ENCODE measurements at regions not wholly inside any gene's neighbourhood (a gene's known extent, or its start where the extent isn't known, plus 50 kb on each side); places are given as distances from the start of the nearest gene placed in this dataset.

DNA sequence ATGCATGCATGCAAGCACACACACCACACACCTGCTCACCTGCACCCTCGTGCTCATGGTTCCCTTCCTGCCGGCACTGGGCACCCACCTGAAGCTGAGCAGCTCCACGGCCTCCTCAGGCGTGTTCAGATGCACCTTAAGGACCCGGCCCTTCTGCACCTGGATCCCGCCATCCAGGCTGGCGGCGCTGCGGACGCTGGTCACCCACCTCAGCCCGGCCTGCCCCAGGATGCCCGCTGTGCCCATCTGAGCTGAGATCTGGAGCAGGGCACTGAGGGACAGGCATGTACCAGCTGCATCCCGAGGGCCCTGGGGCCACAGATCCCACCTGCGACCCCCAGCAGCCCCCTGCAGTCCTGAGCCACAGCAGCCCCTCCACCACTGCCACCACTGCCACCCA is 110.0 kb downstream of the LITAF start:
- Mint-ChIP-seq H3K27ac (no peak overlapping the region), H3K4me3 (no peak overlapping the region), H3K27me3 (no peaks in the 10 kb centered on the region), H3K9me3 (peaks cover 3 to 7% of the 10 kb centered on the region in 2 donors), H3K36me3 (ENCODE audit: insufficient read depth) (peaks cover 3% of the 10 kb centered on the region), H3K4me1 (ENCODE audit: low read depth in 2 of 2) (no peaks in the 10 kb centered on the region)
- ATAC-seq (replicated peaks) (no peak), DNase-seq (no peak)

DNA sequence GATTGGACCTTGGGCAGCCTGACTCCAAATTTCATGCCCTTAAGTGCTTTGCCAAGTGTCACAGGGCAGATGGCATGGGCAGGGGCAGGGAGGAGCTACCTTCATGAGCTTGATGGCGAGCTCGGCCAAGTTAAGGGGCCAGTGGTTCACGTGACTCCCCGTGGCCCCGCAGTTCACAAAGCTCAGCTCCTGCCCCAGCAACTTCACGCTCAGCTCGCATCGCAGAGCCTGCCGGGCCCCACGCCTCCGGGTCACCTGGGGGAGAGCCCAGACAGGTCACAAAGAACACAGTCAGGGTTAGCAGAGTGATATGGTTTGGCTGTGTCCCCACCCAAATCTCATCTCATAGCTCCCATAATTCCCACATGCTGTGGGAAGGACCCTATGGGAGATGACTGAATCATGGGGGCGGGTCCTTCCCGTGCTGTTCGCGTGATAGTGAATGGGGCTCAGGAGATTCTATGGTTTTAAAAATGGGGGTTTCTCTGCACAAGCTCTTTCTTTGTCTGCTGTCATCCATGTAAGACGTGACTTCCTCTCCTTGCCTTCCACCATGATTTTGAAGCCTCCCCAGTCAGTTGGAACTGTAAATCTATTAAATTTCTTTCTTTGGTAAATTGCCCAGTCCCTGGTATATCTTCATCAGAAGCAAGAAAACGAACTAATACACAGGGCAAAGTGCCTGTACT is 108.1 kb downstream of the LITAF start:
- ATAC-seq (replicated peaks) (no peak), DNase-seq (no peak)
- Mint-ChIP-seq H3K36me3 (ENCODE audit: insufficient read depth) (peaks cover 3% of the 10 kb centered on the region), H3K27ac (no peak overlapping the region), H3K9me3 (peaks cover 3 to 7% of the 10 kb centered on the region in 2 donors), H3K4me3 (no peak overlapping the region), H3K4me1 (ENCODE audit: low read depth in 2 of 2) (no peaks in the 10 kb centered on the region), H3K27me3 (no peaks in the 10 kb centered on the region)

DNA sequence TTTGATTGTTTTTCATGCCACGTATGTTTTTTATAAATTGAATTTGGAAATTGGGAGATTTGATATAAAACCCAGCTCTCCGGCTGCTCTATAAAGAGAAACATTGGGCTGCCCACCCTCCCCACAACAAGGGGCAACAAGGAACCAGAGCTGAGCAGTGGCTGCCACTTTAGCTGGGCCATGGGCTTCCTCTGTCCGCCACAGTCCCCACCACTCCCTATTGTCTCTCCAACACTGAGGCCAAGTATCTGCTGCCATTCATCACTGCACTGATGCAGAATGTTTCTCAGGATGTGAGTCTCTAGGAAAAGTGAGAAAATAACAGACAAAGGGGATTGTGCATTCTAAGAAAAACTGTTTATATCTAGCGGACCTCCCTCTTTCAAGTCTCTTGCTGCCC is 106.8 kb downstream of the LITAF start:
- no peaks in the 10 kb centered on the region for H3K27me3 Mint-ChIP-seq
- H3K4me1 Mint-ChIP-seq (ENCODE audit: low read depth in 2 of 2) = no peaks in the 10 kb centered on the region
- no peak overlapping the region for H3K4me3 Mint-ChIP-seq
- H3K36me3 Mint-ChIP-seq (ENCODE audit: insufficient read depth) = peaks cover 2% of the 10 kb centered on the region
- H3K9me3 Mint-ChIP-seq = peaks cover 3 to 7% of the 10 kb centered on the region in 2 donors
- no peak for DNase-seq
- ATAC-seq (replicated peaks) = no peak
- no peak overlapping the region for H3K27ac Mint-ChIP-seq

GRCh38 chr16:11480634-11481033 is 106.1 kb downstream of the LITAF start:
- DNase-seq = no peak
- no peak for ATAC-seq (replicated peaks)
- no peak overlapping the region for H3K4me3 Mint-ChIP-seq
- peaks cover 6 to 11% of the 10 kb centered on the region in 2 donors for H3K9me3 Mint-ChIP-seq
- no peaks in the 10 kb centered on the region for H3K27me3 Mint-ChIP-seq
- no peaks in the 10 kb centered on the region for H3K4me1 Mint-ChIP-seq (ENCODE audit: low read depth in 2 of 2)
- H3K27ac Mint-ChIP-seq = no peak overlapping the region
- H3K36me3 Mint-ChIP-seq (ENCODE audit: insufficient read depth) = no peaks in the 10 kb centered on the region

DNA sequence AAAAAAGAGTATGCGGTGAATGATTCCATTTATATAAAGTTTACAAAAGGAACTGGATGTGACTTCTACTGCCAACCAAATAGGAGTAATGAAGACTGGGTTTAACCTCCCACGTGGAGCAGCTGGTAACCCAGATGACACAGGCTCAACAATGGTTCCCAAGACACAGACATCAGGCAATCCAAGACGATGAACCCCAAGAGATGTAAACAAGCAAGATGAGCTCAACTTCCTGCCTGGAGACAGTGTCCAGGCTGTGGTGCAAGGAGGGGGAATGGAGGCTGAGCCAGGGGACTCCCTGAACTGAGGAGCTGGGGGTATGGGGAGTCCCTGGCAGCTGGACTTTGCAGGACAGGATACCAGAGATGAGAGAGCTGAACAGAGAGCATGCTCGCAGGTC is 104.7 kb downstream of the LITAF start:
- DNase-seq (no peak), ATAC-seq (replicated peaks) (no peak)
- no peaks in the 10 kb centered on the region for H3K36me3 Mint-ChIP-seq (ENCODE audit: insufficient read depth)
- no peak overlapping the region for H3K27ac Mint-ChIP-seq
- peaks cover 7 to 20% of the 10 kb centered on the region in 2 donors for H3K9me3 Mint-ChIP-seq
- H3K4me1 Mint-ChIP-seq (ENCODE audit: low read depth in 2 of 2) = no peaks in the 10 kb centered on the region
- H3K27me3 Mint-ChIP-seq = no peaks in the 10 kb centered on the region
- no peak overlapping the region for H3K4me3 Mint-ChIP-seq

GRCh38 chr16:11482946-11483748 is 103.6 kb downstream of the LITAF start:
- ATAC-seq (replicated peaks) (no peak), DNase-seq (no peak)
- Mint-ChIP-seq H3K4me3 (no peak overlapping the region), H3K27me3 (no peaks in the 10 kb centered on the region), H3K27ac (no peak overlapping the region), H3K36me3 (ENCODE audit: insufficient read depth) (no peaks in the 10 kb centered on the region), H3K9me3 (peaks cover 7 to 20% of the 10 kb centered on the region in 2 donors), H3K4me1 (ENCODE audit: low read depth in 2 of 2) (no peaks in the 10 kb centered on the region)

DNA sequence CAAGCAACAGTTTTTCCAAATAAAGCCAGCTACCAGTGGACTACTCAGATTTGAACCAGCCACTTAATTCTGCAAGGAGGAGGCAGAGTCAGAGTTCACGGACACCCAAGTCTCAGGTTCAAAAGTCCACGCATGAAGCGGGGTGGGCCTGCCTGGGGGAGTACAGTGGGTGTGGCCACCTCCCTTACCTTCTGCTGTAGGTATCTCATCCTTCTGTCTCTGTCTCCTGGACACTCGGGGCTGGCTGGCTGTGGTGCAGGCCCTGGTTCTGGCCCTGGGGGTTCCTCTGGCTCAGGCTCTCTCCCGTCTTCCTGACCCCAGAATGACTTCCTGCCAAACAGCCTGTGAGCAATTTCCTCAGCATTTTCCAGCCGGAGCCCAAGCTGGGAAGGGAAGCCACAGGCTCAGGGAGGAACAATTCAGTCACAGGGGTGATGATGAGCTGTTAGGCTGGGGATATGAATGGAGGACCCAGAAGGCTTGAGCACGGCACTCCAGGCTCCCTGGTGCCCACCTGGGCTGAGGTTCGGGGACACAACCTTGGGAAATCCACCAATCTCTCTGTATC is 101.9 kb downstream of the LITAF start:
- DNase-seq (no peak), ATAC-seq (replicated peaks) (no peak)
- no peaks in the 10 kb centered on the region for H3K4me1 Mint-ChIP-seq (ENCODE audit: low read depth in 2 of 2)
- H3K4me3 Mint-ChIP-seq = no peak overlapping the region
- no peaks in the 10 kb centered on the region for H3K36me3 Mint-ChIP-seq (ENCODE audit: insufficient read depth)
- no peaks in the 10 kb centered on the region for H3K27me3 Mint-ChIP-seq
- H3K9me3 Mint-ChIP-seq = peaks cover 7 to 20% of the 10 kb centered on the region in 2 donors
- H3K27ac Mint-ChIP-seq = no peak overlapping the region

DNA sequence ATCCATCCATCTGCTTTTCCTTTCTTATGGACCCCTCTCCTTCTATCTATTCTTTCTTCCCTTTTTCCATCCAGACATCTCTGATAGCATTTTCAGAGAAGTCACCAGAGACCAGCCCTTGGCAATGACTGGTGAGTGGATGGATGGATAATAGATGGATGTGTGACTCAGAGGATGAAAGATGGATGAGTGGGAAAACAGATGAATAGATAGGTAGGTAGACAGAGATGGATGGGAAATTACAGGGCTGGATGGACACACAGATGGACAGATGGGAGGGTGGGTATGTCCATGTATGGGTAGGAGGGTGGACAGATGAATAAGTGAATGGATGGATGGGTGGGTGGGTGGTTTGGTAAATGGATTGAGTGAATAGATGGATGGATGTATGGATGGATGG is 101.0 kb downstream of the LITAF start:
- ATAC-seq (replicated peaks) (no peak), DNase-seq (no peak)
- no peaks in the 10 kb centered on the region for H3K27me3 Mint-ChIP-seq
- H3K9me3 Mint-ChIP-seq = peaks cover 6 to 16% of the 10 kb centered on the region in 2 donors
- H3K27ac Mint-ChIP-seq = no peak overlapping the region
- H3K4me1 Mint-ChIP-seq (ENCODE audit: low read depth in 2 of 2) = no peaks in the 10 kb centered on the region
- no peak overlapping the region for H3K4me3 Mint-ChIP-seq
- no peaks in the 10 kb centered on the region for H3K36me3 Mint-ChIP-seq (ENCODE audit: insufficient read depth)

DNA sequence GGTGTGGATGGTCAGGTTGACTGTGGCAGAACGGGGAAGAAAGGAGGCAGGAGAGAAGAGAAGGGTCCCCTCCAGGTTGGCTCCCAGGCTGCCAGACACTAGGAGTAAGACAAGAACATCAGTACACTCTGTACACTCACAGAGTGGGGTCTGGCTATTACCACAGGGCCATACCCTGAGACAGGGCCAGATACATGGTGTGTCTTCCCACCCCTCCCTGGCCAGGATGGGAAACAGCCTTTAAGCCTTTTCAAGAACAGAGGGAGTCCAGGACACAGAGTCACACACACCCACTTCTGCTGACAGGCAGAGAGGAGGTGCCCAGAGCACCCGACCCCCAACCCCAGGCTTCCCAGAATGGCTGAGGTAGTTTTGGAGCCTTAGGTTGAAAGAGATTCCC is 99.4 kb downstream of the LITAF start:
- Mint-ChIP-seq H3K27me3 (no peaks in the 10 kb centered on the region), H3K9me3 (peaks cover 4 to 13% of the 10 kb centered on the region in 2 donors), H3K27ac (no peak overlapping the region), H3K36me3 (ENCODE audit: insufficient read depth) (peaks cover 3% of the 10 kb centered on the region), H3K4me1 (ENCODE audit: low read depth in 2 of 2) (no peaks in the 10 kb centered on the region), H3K4me3 (no peak overlapping the region)
- DNase-seq (no peak), ATAC-seq (replicated peaks) (no peak)

DNA sequence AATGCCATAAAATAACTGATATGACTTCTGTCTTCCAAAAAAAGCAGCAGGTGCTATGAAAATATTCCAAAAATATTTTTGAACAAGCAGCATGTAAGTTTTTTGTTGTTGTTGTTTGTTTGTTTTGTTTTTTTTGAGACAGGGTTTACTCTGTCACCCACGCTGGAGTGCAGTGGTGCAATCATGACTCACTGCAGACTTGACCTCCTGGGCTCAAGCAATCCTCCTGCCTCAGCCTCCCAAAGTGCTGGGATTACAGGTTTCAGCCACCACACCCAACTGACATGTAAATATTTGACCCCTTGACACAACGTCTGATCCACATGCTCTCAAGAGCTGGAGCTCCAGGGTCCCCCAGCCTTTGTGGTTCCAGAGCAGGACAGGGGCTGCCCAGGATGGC is 98.4 kb downstream of the LITAF start:
- Mint-ChIP-seq H3K36me3 (ENCODE audit: insufficient read depth) (peaks cover 3% of the 10 kb centered on the region), H3K27me3 (no peaks in the 10 kb centered on the region), H3K9me3 (peaks cover 4 to 13% of the 10 kb centered on the region in 2 donors), H3K4me1 (ENCODE audit: low read depth in 2 of 2) (no peaks in the 10 kb centered on the region), H3K4me3 (no peak overlapping the region), H3K27ac (no peak overlapping the region)
- DNase-seq (no peak), ATAC-seq (replicated peaks) (no peak)

- Mint-ChIP-seq H3K4me3 (no peak overlapping the region), H3K9me3 (peaks cover 0 to under 1% of the 10 kb centered on the region in 2 donors), H3K36me3 (ENCODE audit: insufficient read depth) (peaks cover 8% of the 10 kb centered on the region)
These were observed 95.2 kb downstream of the LITAF start for GRCh38 chr16:11491524-11491923.

DNA sequence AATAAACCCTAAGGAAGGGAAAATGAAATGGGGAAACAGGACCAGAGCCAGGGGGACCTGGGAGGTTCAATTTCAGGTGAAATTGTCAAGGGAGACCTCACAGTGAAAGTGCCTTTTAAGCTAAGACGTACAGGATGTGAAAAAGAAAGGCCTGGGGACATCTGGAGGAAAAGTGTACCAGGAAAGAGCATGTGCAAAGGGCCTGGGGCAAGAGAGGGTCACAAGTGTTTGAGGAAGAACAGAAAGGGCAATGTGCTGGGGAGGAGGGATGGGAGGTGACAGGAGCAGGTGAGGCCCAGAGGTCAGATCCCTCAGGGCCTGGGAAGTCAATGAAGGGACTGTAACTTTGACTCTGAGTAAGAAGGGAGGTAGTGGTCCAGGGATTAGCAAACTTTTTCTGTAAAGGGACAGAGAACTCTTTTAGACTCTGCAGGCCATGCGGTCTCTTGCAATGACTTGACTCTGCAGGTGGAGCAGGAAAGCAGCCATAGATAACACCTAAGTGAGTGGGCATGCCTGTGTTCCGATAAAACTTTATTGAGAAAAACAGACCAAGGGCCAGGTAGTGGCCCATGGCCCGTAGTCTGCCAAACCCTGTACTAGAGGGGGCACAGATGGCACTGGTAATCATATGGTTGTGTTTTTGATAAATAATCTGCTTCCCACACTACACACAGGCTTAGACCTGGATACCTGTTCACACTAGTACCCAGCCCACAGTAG is 93.8 kb downstream of the LITAF start:
- peaks cover 3 to 7% of the 10 kb centered on the region in 2 donors for H3K4me1 Mint-ChIP-seq (ENCODE audit: low read depth in 2 of 2)
- peaks cover 11% of the 10 kb centered on the region for H3K36me3 Mint-ChIP-seq (ENCODE audit: insufficient read depth)
- no peak overlapping the region for H3K4me3 Mint-ChIP-seq
- H3K9me3 Mint-ChIP-seq = no peaks in the 10 kb centered on the region
- H3K27me3 Mint-ChIP-seq = no peaks in the 10 kb centered on the region
- ATAC-seq (replicated peaks) (no peak), DNase-seq (no peak)
- no peak overlapping the region for H3K27ac Mint-ChIP-seq

More at GRCh38 chr16:11491524-11491923, 95.2 kb downstream of the LITAF start:
- ATAC-seq (replicated peaks) (no peak), DNase-seq (no peak)
- H3K27ac Mint-ChIP-seq = no peak overlapping the region
- peaks cover 0 to 6% of the 10 kb centered on the region in 2 donors for H3K4me1 Mint-ChIP-seq (ENCODE audit: low read depth in 2 of 2)
- H3K27me3 Mint-ChIP-seq = no peaks in the 10 kb centered on the region

DNA sequence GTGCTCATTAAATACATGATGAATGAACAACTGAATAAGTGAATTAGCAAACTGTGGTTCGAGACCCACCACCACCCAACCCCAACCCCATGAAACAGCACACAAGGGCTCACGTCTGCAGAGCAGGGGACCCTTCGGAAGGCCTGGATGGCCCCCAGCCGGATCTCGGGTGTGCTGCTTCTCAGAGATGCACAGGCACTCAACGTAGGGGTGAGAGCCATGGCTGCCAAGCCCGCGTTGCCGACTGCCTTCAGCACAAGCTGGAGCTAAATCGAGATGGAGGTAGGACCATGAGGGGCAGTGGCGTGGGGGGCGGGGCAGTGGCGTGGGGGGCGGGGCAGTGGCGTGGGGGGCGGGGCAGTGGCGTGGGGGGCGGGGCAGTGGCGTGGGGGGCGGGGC is 93.2 kb downstream of the LITAF start:
- no peak for ATAC-seq (replicated peaks)
- Mint-ChIP-seq H3K27ac (no peak overlapping the region), H3K4me1 (ENCODE audit: low read depth in 2 of 2) (peaks cover 3 to 7% of the 10 kb centered on the region in 2 donors), H3K9me3 (no peaks in the 10 kb centered on the region), H3K4me3 (no peak overlapping the region), H3K36me3 (ENCODE audit: insufficient read depth) (peaks cover 11% of the 10 kb centered on the region), H3K27me3 (no peaks in the 10 kb centered on the region)
- DNase-seq = no peak
